H9 (cell line): ENCODE measurements at regions not wholly inside any gene's neighbourhood (a gene's known extent, or its start where the extent isn't known, plus 50 kb on each side); places are given as distances from the start of the nearest gene placed in this dataset.

Experiments
- DNase-seq: peaks from one replicate; pipeline ENCODE4 v3.0.0-alpha.2; 2017
- H2AFZ ChIP-seq: one replicate; pipeline ENCODE4 v1.6.1; 2013; ENCODE audit warnings: mild to moderate bottlenecking, low read length, control low read depth, moderate library complexity
- H2AK5ac ChIP-seq: 2 replicates; pipeline ENCODE4 v1.6.1; 2013; ENCODE audit warnings: low read length, control low read depth, mixed read lengths; ENCODE audit not compliant: insufficient read length
- H2BK120ac ChIP-seq: one replicate; pipeline ENCODE4 v1.6.1; 2013; ENCODE audit warnings: low read depth, mild to moderate bottlenecking, low read length, control low read depth, inconsistent platforms; ENCODE audit not compliant: poor library complexity, severe bottlenecking
- H2BK12ac ChIP-seq: 2 replicates; pipeline ENCODE4 v1.6.1; 2013; ENCODE audit warnings: low read length, control low read depth, mixed read lengths, low read depth; ENCODE audit not compliant: insufficient read length
- H2BK15ac ChIP-seq: 2 replicates; pipeline ENCODE4 v1.6.1; 2013; ENCODE audit warnings: low read depth, low read length, control low read depth
- H2BK20ac ChIP-seq: one replicate; pipeline ENCODE4 v1.6.1; 2013; ENCODE audit warnings: low read depth, mild to moderate bottlenecking, low read length, control low read depth, inconsistent platforms; ENCODE audit not compliant: poor library complexity, severe bottlenecking
- H2BK5ac ChIP-seq: 2 replicates; pipeline ENCODE4 v1.6.1; 2013; ENCODE audit warnings: low read length, control low read depth, mixed read lengths; ENCODE audit not compliant: insufficient read length
- H3K14ac ChIP-seq: 2 replicates; pipeline ENCODE4 v1.6.1; 2013; ENCODE audit warnings: low read length, control low read depth; ENCODE audit not compliant: insufficient read depth
- H3K18ac ChIP-seq: 2 replicates; pipeline ENCODE4 v1.6.1; 2013; ENCODE audit warnings: low read depth, mild to moderate bottlenecking, mixed read lengths, low read length, control low read depth; ENCODE audit not compliant: insufficient read length
- H3K23ac ChIP-seq: 2 replicates; pipeline ENCODE4 v1.6.1; 2013; ENCODE audit warnings: low read length, control low read depth, mixed read lengths, low read depth; ENCODE audit not compliant: insufficient read length
- H3K23me2 ChIP-seq: 2 replicates; pipeline ENCODE4 v1.6.1; 2013; ENCODE audit warnings: low read depth, mild to moderate bottlenecking, mixed read lengths, low read length, control low read depth; ENCODE audit not compliant: insufficient read length, poor library complexity, severe bottlenecking
- H3K27ac ChIP-seq: 2 replicates; pipeline ENCODE4 v1.5.1; 2013; ENCODE audit warnings: low read length, control low read depth, mixed read lengths, low read depth; ENCODE audit not compliant: insufficient read length
- H3K27me3 ChIP-seq: 2 replicates; pipeline ENCODE4 v1.6.1; 2013; ENCODE audit warnings: low read length, control low read depth, inconsistent platforms; ENCODE audit not compliant: insufficient read depth
- H3K4ac ChIP-seq: 2 replicates; pipeline ENCODE4 v1.6.1; 2013; ENCODE audit warnings: low read depth, mild to moderate bottlenecking, control low read depth, inconsistent platforms, low read length, moderate library complexity
- H3K4me1 ChIP-seq: 2 replicates; pipeline ENCODE4 v1.6.1; 2013; ENCODE audit warnings: low read length, control low read depth, inconsistent platforms; ENCODE audit not compliant: insufficient read depth
- H3K4me2 ChIP-seq: 2 replicates; pipeline ENCODE4 v1.6.1; 2013; ENCODE audit warnings: low read length, control low read depth, mixed read lengths; ENCODE audit not compliant: insufficient read length, insufficient read depth
- H3K56ac ChIP-seq: 2 replicates; pipeline ENCODE4 v1.6.1; 2013; ENCODE audit warnings: low read depth, mild to moderate bottlenecking, mixed read lengths, low read length, control low read depth; ENCODE audit not compliant: insufficient read length
- H3K79me1 ChIP-seq: 2 replicates; pipeline ENCODE4 v1.6.1; 2013; ENCODE audit warnings: low read depth, mild to moderate bottlenecking, moderate library complexity, low read length, control low read depth, inconsistent platforms; ENCODE audit not compliant: insufficient read depth, poor library complexity, severe bottlenecking
- H3K79me2 ChIP-seq: 2 replicates; pipeline ENCODE4 v1.6.1; 2013; ENCODE audit warnings: low read length, control low read depth, inconsistent platforms; ENCODE audit not compliant: insufficient read depth
- H3K9ac ChIP-seq: 2 replicates; pipeline ENCODE4 v1.6.1; 2013; ENCODE audit warnings: low read length, control low read depth, mixed read lengths; ENCODE audit not compliant: insufficient read length; ENCODE audit errors: extremely low read depth
- H3K9me3 ChIP-seq: one replicate; pipeline ENCODE4 v1.6.1; 2013; ENCODE audit warnings: low read depth, low read length, inconsistent platforms; ENCODE audit not compliant: control insufficient read depth
- H3T11ph ChIP-seq: one replicate; pipeline ENCODE4 v1.6.1; 2013; ENCODE audit warnings: mild to moderate bottlenecking, low read length, control low read depth, inconsistent platforms
- H4K20me1 ChIP-seq: one replicate; pipeline ENCODE4 v1.6.1; 2013; ENCODE audit not compliant: control insufficient read depth, insufficient read length, insufficient read depth
- H4K5ac ChIP-seq: 2 replicates; pipeline ENCODE4 v1.6.1; 2013; ENCODE audit warnings: low read depth, mild to moderate bottlenecking, mixed read lengths, low read length, control low read depth; ENCODE audit not compliant: insufficient read length
- H4K8ac ChIP-seq: replicated peaks from 2 replicates; pipeline ENCODE4 v1.6.1; 2013; ENCODE audit warnings: low read length, control low read depth, mixed read lengths, low read depth; ENCODE audit not compliant: insufficient read length
- H4K91ac ChIP-seq: 2 replicates; pipeline ENCODE4 v1.6.1; 2013; ENCODE audit warnings: low read depth, mild to moderate bottlenecking, moderate library complexity, mixed read lengths, low read length, control low read depth; ENCODE audit not compliant: insufficient read length
- H3K27ac Mint-ChIP-seq, 3 experiments: 2 replicates in 2 of 3; 3 replicates in 1 of 3; pipeline ENCODE4 v1.8.0; 2020 to 2021; ENCODE audit warnings: mixed read lengths in 3 of 3, mild to moderate bottlenecking in 1 of 3, moderate library complexity in 1 of 3
- H3K27me3 Mint-ChIP-seq: 2 replicates; pipeline ENCODE4 v1.8.0; 2021; ENCODE audit warnings: low read depth, mild to moderate bottlenecking, moderate library complexity, mixed read lengths
- H3K36me3 Mint-ChIP-seq, 3 experiments: 2 replicates in 2 of 3; 3 replicates in 1 of 3; pipeline ENCODE4 v1.8.0; 2020 to 2021; ENCODE audit warnings: low read depth in 3 of 3, mixed read lengths in 3 of 3; ENCODE audit not compliant: insufficient read depth in 1 of 3
- H3K4me1 Mint-ChIP-seq, 2 experiments: 2 replicates each; pipeline ENCODE4 v1.8.0; 2020; ENCODE audit warnings: mixed read lengths in 2 of 2
- H3K4me3 Mint-ChIP-seq, 2 experiments: 2 replicates in 1 of 2; 3 replicates in 1 of 2; pipeline ENCODE4 v1.8.0; 2020 to 2021; ENCODE audit warnings: mild to moderate bottlenecking in 2 of 2, mixed read lengths in 2 of 2, moderate library complexity in 1 of 2
- H3K9me3 Mint-ChIP-seq, 2 experiments: 2 replicates in 1 of 2; 3 replicates in 1 of 2; pipeline ENCODE4 v1.8.0; 2020; ENCODE audit warnings: mild to moderate bottlenecking in 2 of 2, mixed read lengths in 2 of 2, moderate library complexity in 1 of 2
- CTCF ChIP-seq: fragments of 200-600 bp; sonication (generic); conservative IDR thresholded peaks from 3 replicates; pipeline ENCODE4 v1.8.0; 2021; ENCODE audit warnings: antibody characterized with exemption, mild to moderate bottlenecking
- WGBS: extraction: QIAGEN DNeasy Blood & Tissue Kit; methylation state at CpG from one replicate; pipeline ENCODE4 v1.1.7; 2013; ENCODE audit warnings: missing lambda C conversion rate, low lambda C conversion rate, mixed read lengths; ENCODE audit not compliant: insufficient read length; ENCODE audit errors: extremely low coverage; 5-methylcytosine and 5-hydroxymethylcytosine counted together

DNA sequence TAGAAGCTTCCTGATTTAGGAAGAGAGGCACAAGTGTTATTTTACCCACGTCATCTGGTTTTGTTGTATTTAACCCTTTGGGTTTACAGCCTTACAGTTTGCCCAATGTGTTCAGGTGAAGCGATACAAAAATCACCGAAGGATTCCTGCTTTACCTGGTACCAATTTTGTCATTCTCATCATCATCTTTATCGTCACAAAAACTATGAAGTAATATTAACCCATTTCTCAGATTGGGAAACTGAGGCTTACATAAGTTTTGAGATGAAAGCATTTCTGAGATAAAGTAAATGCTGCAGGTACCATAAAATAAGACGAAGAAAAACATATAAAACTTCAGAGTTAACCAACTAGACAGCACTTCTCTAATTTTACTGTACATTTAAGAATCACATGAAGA is 370.6 kb upstream of the OR4E1 start:
- no peak overlapping the region for H2BK12ac ChIP-seq
- no peak overlapping the region for H3K18ac ChIP-seq
- H4K8ac ChIP-seq: no peak overlapping the region
- no peak overlapping the region for H4K5ac ChIP-seq
- H3K4ac ChIP-seq: no peak overlapping the region
- H3K79me1 ChIP-seq: no peaks in the 10 kb centered on the region
- Mint-ChIP-seq H3K36me3 (no peaks in the 10 kb centered on the region), H3K27me3 (no peaks in the 10 kb centered on the region), H3K4me3 (no peak overlapping the region), H3K4me1 (peaks cover 0 to 4% of the 10 kb centered on the region in 2 experiments; a peak in 1 of 4 replicates), H3K9me3 (no peaks in the 10 kb centered on the region), H3K27ac (no peak overlapping the region)
- no peak overlapping the region for H2BK5ac ChIP-seq
- WGBS: no CpG with 5 or more reads among the region's 5 CpGs
- TF ChIP-seq CTCF: no peak
- no peak overlapping the region for H4K91ac ChIP-seq
- H3K9me3 ChIP-seq: no peaks in the 10 kb centered on the region
- H3K23ac ChIP-seq: no peak overlapping the region
- H2BK120ac ChIP-seq: no peak overlapping the region
- H3K4me1 ChIP-seq: no peaks in the 10 kb centered on the region
- H3K14ac ChIP-seq: no peak overlapping the region
- DNase-seq: no peak
- H4K20me1 ChIP-seq: no peaks in the 10 kb centered on the region
- H3K4me2 ChIP-seq: no peak overlapping the region
- H2BK20ac ChIP-seq: no peak overlapping the region
- no peaks in the 10 kb centered on the region for H3K79me2 ChIP-seq
- H2AK5ac ChIP-seq: no peak overlapping the region
- H3K27me3 ChIP-seq: no peaks in the 10 kb centered on the region
- no peak overlapping the region for H2BK15ac ChIP-seq
- H3K56ac ChIP-seq: no peak overlapping the region
- no peaks in the 10 kb centered on the region for H3K23me2 ChIP-seq
- no peak overlapping the region for H3T11ph ChIP-seq
- no peak overlapping the region for H3K9ac ChIP-seq
- no peak overlapping the region for H3K27ac ChIP-seq
- H2AFZ ChIP-seq: no peak overlapping the region
